HPDE6-E6E7 (cell line): ENCODE measurements at regions not wholly inside any gene's neighbourhood (a gene's known extent, or its start where the extent isn't known, plus 50 kb on each side); places are given as distances from the start of the nearest gene placed in this dataset.

Source experiments
- DNase-seq: peaks from one replicate; pipeline ENCODE4 v3.0.0; 2011; ENCODE audit warnings: missing footprints; ENCODE audit errors: extremely low spot score

DNA sequence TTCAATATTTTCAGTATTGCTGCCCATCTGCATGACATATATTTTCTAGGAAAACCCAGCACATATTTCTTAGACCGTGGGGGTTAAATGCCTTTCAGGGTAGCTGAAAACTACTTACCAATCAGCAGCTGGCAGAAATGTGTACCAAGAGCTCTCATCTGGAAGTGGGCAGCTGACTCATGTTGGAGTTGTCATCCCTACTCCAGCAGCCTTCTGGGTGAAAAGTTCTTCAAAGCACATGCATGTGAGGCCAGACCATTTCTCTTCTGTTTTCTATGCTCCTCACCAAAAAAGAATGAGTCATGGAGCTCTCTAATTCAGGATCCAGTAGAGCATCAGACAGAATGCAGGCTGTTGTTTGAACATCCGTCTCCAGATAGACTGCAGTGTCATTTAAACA is 135.5 kb downstream of the PAX1 start:
- DNase-seq = no peak

DNA sequence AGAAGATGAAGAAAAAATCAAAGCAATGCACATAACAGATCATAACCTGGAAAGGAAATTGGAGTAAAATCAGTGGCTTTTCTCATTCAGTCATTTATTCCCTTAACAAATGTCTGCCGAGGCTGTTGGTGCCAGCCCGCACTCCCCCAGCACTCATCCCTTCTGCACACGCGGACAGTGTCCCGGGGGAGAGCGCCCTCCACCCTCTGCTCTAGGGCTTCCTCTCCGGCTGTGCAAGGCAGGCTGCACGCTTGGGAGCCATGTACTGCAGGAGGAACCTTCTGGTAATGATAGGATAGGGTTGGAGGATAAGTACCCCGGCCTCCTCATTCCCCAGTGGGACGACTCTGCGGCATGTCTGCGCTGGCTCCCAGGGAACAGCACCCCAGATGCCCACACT is 134.5 kb downstream of the PAX1 start:
- DNase-seq = no peak

DNA sequence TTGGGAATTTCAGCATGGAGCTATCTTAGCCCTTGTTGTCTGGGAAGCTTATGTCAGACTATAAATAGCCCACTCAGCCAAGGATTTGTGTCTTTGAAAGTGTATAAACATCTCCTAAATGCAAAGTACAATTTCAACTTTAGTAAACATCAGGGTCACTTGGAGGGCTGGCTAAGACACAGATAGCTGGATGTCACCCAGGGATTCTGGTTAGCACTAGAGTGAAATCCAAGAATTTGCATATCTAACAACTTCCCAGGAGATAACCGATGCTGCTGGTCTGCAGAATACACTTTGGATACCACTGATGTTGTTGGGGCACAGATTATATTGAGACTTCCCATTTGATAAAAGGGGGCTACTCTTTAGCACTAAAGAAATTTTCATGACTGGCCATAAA is 130.9 kb downstream of the PAX1 start:
- DNase-seq = no peak

DNA sequence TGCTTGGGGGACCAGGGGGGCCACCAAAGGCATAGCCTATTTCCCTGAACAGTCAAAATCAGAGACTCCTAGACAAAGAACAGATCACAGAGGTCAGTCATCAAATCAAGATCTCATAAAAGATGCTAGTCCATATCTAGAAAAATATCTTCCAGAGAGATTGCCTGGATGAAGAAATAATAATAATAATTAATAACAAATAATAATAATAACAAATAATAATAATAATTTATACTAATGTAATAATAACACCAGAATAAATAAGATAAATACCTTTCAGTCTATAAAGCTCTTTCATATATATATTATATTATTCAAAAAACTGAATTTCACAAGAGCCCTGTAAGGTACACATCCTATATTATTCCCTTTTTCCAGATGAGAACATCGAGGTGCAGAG is 129.6 kb downstream of the PAX1 start:
- no peak for DNase-seq

DNA sequence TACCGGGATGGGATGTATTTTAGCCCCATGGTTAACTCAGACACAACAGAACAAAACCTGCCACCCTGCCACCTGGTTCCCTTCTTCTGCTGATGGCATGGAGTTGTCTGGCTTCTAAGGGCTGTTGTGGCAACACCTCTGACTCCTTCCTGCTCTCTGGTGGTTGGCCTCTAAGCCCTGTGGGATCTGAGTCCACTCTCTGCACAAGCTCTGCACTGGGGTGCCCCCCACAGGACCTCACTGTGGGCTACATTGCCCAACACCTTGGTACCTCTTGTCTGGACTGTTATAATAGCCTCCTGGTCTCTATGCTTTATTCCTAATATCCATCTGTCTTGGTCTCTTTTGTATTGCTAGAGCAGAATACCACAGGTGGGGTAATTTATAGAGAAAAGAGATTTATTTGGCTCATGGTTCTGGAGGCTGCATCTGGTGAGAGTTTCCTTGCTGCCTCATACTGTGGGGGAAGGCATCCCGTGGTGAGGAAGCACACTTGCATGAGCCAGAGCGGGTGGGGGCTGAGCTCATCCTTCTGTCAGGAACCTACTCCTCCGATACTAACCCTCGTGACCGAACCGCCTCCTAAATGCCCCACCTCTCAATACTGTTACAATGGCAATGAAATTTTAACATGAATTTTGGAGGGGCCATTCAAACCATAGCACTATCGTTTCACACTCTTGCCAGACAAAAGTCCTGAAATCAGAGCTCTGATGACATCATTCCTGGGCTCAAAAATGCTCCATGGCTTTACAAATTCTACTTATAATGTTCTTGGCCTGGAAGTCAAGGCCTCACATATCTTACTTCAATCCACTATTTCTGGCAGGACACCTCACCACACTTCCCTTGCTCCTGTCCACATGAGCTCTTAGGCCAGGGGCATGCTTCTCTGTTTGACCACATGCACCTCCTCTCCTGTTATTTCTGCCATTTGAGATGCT is 127.2 kb downstream of the PAX1 start:
- DNase-seq = no peak

- no peak for DNase-seq
Measured at GRCh38 chr20:21826976-21827375, 121.5 kb downstream of the PAX1 start.

GRCh38 chr20:21821358-21821757 is 115.9 kb downstream of the PAX1 start:
- DNase-seq = no peak

DNA sequence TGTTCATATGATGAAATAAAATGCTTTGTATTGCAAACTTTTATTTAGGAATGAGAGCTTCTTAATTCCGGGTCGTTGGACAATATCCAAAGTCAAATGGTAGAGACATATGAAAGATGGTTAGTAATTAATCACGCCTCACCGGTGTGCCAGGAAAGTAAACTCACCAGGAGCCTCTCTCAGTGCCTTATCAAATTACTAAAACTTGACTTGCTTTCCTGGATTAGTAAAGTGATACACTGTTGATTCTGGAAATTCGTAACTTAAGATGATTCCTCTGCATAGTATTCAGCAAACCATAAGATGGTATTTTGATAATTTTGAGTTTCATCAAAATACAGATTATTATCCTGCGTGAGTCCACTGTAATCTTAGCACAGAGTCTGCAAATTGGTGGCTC is 115.2 kb downstream of the PAX1 start:
- DNase-seq = no peak

DNA sequence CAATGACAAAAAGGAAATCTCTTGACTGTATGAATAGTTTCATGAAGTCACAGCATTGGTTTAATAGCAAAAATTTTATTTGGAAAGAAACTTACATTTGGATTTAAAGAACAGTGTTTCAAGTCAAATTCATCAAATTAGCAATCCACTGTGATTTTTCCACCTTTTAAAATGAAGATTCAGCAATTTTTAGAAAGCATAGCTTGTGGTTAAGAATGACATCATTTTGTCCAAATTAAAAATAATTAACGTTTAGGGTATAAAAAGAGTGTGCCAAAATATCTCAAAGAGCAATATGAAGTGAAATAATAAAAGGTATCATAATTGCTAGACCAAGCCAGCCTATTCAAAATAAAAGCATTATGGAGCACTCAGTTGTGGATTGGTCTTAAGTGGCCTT is 114.6 kb downstream of the PAX1 start:
- DNase-seq = no peak

DNA sequence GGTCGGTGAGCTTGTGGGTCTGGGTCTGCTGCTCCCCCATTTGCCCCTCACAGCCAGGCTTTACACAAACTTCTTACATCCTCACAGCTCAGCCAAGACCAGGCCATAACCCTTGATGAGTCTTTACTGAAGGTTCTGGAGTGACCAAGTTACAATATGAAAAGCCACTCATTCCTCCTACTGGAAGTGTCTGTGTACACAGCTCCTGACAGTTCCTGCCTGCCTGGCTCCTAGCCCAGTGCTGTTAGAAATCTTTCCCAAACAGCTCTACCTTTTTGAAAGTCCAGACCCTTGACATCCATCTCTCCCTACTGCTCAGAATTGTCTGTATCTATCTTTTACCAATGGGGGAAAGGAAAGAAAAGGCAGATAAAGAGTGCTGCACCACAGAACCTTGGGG is 106.9 kb downstream of the PAX1 start:
- no peak for DNase-seq

DNA sequence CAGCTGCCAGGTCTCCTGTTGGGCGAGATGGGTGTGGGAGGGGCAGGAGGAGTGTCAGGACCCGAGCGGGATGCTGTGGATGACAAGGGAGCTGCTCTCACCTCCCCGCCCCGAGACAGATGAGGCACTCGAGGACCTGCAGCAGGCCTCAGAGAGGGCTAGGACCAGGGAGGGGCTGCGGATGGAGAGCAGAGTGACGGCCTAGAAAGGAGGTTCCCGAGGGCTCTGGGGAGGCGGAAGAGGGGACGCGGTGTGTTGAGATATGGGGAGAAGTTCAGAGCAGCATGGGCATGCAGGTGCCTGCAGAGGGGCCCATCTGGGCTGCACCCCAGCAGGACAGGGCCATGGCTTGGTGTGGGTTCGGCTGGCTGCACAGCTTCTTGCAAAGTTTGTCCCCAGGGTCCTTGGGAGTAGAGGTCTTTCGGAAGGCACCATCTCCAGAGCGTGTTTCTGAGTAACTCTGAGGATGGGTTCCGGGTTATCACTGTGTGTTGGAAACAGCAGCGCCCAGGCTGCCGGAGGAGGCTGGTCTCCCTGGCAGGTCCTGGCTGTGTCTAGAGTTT is 104.6 kb downstream of the PAX1 start:
- no peak for DNase-seq

DNA sequence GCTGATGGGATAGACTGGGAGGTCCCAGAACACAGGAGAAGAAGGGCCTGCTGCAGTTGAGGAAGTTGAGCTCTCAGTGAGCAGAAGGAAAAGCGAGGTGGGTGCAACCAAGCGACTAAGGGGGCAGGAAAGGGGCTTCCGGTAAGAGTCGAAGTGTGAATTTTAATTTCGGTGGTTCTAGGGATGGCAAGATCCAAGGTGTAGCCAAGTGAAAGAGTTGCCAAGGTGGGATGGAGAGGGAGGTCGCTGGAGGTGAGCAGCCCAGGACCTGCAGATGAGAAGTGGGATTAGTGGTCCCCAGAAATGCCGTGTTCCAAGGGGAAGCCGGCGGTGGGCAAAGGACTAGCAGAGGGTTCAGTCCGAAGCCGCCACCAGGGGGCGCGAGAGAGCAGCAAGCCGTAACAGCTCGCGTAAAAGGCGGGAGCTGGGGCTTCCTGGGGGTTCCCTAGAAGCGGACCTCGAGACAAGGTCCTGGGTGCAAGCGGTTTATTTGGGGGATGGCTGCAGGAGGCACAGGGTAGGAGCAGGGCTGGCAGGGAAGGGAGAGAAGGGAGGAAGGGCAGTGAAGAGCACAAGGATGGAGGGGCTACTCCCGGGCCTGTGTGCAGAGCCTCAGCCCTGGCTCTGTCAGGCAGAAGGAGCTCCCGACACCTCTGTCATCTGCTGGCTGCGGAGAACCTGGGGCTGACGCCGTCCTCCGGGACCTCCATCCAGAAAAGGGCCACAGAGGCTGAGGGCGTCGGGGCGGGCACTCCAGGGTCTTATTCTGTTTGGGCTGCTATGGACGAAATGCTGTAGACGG is 103.6 kb downstream of the PAX1 start:
- DNase-seq = peak; percentile 13

DNA sequence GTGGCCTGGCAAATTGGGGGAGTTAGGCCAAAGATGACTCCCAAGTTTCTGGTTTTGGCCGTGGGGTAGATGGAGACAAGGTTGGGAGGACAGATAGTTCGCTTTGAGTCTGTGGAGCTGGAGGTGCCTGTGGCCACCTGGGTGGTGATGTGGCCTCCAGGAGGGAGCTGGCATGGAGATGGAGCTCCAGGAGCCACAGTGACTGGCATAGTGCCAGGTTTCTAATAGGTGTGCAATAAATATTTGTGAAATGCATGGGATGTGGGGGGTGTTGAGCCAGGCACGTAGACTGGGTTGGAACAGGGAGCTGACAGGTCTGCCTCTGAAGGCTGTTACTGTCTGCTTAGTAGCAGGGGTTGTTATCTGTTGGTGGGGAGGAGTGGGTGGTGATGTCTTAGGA is 102.7 kb downstream of the PAX1 start:
- no peak for DNase-seq

- no peak for DNase-seq
Measured at GRCh38 chr20:21804802-21805201, 99.3 kb downstream of the PAX1 start.

- no peak for DNase-seq
Measured at GRCh38 chr20:21801193-21801592, 95.7 kb downstream of the PAX1 start.

DNA sequence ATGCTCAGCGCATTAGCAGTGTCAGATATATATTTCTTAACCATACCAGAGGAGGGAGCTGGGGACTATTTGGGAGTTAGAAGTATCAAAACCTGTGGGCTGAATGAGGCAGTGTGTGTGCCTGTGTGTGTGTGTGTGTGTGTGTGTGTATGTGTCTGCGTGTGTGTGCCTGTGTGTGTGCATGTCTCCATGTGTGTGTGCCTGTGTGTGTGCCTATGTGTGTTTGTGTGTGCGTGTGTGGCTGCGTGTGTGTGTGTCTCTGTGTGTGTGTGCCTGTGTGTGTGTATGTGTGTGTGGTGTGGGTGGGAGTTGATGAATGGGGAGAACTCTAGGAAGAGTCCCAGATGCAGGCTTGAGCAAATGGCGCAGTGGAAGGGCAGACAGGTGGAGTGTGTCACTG is 92.9 kb downstream of the PAX1 start:
- no peak for DNase-seq

DNA sequence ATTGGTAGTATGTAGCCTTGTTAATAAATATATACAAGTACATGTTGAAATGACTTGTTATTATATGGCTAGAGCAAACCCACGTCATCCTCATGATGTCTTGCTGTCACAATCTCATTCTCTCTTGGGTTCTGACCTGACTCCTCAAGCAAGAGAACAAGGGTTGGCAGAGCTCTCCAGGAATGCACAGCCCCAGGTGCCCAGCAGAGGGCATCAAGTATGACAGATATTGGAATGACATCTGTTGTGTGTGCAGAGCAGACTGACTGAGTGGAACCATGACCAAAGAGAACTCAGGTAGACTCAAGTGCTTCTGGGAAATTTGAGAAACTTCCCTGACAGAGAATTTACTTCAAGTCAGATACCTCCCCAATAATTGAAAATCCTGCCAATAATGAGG is 90.6 kb downstream of the PAX1 start:
- no peak for DNase-seq

- DNase-seq = no peak
Measured at GRCh38 chr20:21788082-21788481, 82.6 kb downstream of the PAX1 start.

DNA sequence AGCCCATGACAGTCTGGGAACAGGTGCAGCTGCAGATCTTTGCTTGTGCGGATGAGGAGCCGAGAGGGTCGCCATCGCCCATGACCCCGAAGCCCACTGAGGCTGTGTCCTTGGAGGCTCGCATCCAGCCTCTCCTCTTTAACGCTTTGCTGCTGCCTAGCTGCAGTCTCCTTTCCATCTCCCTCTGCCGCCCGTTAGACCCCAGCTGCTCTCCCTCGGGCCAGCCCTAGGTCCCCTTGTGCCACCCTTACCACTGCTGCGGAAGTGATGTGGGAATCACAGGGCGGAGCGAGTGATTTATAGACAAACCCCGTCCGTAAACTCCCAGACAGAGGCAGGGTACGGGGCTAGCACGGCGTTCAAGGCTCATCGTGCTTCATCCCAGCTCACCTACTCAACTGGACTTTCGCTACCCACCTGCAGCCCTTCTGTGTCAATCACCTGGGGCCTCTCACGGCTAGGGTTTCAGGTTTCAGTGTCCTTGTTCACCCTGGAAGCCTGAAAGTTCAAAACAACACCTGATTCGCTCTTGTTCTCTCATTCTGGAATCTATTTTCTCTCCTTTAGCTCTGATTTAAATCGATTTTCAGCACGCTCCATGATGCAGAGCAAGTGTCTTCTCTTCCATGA is 76.1 kb downstream of the PAX1 start:
- no peak for DNase-seq

DNA sequence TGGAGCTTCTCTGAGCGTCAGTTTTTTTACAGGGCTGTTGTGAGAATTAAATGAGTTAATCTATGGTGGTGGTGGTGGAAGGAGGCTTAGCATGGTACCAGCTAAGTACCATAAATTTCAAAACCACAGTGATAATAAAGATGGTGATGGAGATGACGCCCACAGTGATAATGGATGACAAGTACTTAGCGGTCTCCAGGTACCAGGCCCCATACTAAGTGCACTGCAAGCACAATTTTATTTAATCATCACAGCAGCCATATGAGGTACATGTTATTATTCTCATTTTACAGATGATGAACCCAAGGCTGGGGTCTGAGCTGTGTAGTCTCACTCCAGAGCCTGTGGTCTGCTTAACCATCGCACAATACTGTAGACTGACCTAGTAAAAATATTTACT is 75.1 kb downstream of the PAX1 start:
- DNase-seq = no peak
